ENCODE measurements at regions not wholly inside any gene's neighbourhood (a gene's known extent, or its start where the extent isn't known, plus 50 kb on each side); places are given as distances from the start of the nearest gene placed in this dataset.
A peak's percentile ranks its signal among the peaks of the same experiment; 100 is the strongest.

DNA sequence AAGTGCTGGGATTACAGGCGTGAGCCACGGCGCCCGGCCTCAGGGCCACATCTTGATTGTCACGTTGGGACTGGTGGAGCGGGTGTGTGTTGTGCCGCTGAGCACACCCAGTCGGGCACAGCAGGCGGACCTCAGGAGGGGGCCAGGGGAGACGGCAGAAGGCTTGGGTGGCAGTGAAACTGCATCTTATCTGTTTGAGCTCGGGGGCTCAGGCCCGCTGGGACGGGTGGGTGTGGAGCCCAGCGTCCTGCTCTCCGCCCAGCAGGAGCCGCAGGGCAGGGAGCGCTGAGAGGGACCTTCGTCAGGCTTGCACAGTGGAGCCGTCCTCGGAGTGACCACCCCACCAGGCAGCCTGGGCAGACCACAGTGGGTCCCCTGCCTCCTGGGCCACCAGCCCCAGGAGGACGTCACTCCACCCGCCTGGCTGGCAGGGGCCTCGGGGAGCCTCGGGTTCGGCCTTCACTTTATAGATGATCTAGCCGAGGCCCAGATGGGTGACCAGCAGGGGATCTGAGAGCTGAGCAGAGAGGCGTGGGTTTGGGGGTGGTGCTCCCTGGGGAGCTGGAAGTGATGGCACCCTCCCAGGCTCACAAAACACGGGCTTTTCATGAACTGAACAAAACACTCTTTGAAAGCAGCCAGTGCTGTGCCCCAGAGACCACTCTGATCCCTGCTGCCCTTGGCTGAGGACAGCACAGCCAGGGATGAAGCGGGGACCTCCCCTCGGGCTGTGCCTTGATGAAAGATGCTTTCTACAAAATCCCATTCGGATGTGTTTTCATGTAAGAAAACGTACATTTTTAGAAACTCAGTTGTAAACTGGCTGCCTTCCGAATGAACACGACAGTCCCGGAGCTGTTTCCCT is 181.1 kb downstream of the SEC14L1 start:
- no peak for DNase-seq (ENCODE audit: low read depth in 2 of 2)

- DNase-seq (ENCODE audit: low read depth in 2 of 2) = no peak
These were observed 182.0 kb downstream of the SEC14L1 start for GRCh38 chr17:77322514-77323412.

- no peak for DNase-seq (ENCODE audit: low read depth in 2 of 2)
These were observed 182.8 kb downstream of the SEC14L1 start for GRCh38 chr17:77323413-77324171.

DNA sequence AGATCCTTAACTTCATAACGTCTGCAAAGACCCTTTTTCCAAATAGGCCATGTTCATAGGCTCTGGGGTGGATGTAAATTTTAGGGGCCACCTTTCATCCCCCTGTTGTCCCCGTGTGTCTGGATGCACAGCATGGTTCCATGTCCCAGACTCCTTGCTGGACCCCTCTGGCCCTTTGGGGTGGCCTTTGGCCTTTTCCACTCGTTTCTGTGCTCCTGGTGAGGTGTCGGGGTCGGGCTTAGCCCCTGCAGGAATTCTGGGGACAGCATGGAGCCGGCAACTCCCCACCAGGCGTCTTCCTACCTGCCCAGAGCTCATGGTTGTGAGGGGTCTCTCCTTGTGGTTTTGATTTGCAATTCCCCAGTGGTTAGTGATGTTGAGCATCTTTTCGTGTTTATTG is 183.5 kb downstream of the SEC14L1 start:
- DNase-seq (ENCODE audit: low read depth in 2 of 2) = no peak

- DNase-seq (ENCODE audit: low read depth in 2 of 2) = no peak
These were observed 184.9 kb downstream of the SEC14L1 start for GRCh38 chr17:77325577-77326075.

- DNase-seq (ENCODE audit: low read depth in 2 of 2) = no peak
These were observed 185.4 kb downstream of the SEC14L1 start for GRCh38 chr17:77326076-77326591.

- no peak for DNase-seq (ENCODE audit: low read depth in 2 of 2)
These were observed 185.9 kb downstream of the SEC14L1 start for GRCh38 chr17:77326636-77327035.

DNA sequence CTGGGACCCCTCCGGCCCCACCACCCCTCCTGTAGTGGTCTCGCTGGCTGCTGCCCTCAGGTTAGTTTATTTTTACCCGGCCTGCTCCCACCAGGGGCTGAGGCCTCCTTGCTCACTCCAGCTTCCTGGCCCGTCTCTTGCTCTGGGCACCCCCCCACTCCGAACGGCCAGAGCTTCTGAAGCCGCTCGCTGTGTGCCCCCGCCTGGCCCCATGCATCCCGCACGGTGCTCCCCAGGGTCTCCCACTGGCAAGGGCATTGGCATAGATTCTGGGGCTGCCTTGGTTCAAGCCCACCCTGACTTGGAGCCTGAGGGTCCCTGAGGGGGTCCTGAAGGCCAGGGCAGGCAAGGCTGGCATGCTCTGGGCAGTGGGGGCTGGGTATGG is 186.4 kb downstream of the SEC14L1 start:
- DNase-seq (ENCODE audit: low read depth in 2 of 2) = no peak

- DNase-seq (ENCODE audit: low read depth in 2 of 2) = no peak
These were observed 187.0 kb downstream of the SEC14L1 start for GRCh38 chr17:77327566-77328464.

GRCh38 chr17:77328823-77329740 is 188.3 kb downstream of the SEC14L1 start:
- DNase-seq (ENCODE audit: low read depth in 2 of 2) = no peak

DNA sequence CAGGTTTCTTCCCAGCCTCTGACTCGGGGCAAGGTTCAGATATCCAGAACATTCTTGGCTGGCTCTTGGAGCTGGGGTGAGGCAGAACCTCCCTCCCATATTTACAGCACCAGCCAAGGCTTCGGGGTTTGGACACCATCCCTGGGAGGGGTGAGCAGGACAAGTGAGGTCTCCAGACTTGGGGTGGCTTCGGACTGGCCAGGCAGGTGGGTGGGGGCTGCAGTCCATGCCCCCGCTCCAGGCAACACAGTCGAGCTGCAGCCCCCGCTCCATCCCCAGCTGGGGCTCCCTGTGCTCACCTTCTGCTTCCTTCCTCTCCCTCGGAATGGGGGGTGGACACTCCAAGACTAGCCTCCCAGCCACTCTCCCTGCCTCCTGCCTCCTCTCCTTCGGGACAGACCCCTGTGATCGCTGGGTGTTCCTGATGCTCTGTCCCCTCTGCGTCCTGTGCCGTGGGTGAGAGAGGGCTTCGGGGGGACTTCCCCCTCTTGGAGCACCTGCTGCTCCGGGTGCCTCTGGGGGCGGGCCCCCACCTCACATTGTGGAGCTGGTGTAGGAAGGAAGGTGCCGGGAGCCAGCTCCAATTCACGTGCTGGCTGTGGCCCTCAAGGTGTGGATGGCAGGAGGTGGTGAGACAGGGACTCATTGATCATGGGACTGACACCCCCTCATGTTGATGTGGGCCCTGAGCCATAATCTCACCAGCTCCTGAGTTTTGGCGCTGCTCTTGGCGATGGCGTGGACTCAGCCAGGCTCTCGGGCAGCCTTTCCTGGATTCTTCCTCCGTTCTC is 189.2 kb downstream of the SEC14L1 start:
- DNase-seq (ENCODE audit: low read depth in 2 of 2) = no peak

DNA sequence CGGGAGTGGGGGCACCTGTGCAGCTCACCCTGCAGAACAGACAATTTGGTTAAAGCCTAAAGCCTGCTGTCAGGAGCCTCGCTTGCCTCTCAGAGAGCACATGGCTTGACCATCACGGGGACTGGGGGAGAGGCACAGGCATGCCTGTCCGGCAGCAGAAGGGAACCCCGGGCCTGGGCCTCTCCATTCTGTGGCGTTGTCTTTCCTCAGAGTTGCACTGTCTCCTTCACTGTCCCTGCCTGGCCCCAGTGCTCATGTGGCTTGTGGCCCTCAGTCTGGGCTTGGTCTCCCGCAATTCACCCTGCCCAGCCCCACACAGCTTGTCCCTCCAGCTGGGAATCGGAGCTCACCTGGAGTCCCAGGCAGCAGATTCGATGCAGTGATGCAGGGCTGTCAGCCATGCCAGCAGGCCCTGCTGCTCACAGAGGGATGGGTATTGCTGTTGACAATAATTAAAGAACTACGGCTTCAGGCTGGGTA is 189.9 kb downstream of the SEC14L1 start:
- no peak for DNase-seq (ENCODE audit: low read depth in 2 of 2)

DNA sequence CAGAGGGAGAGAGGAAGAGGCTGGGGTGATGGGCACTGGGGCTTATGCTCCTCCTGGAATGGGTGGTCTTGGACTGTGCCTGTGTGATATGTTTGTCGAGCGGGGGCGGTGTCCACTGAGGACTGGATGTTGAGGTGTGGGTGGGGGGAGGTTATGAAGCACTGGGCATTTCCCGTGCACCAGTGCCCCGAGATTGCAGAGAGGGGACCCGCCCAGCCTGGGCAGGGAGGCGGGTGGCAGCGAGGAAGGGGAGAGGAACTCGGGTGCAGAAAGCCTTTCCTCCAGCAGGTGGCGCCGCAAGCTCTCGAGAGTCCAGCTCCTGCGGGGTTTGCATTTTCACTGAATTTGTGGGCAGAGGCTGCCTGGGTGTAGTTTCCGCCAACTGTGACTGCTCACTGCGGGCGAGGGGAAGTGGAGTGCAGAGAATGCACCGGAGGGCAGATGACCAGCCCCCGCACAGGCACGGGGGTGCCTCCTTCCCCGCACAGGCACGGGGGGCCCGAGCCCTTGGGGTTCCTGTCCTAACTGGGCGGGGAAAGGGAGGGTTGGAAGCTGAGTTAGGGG is 190.6 kb downstream of the SEC14L1 start:
- peak; percentile 96 to 98 for DNase-seq (ENCODE audit: low read depth in 2 of 2)

DNA sequence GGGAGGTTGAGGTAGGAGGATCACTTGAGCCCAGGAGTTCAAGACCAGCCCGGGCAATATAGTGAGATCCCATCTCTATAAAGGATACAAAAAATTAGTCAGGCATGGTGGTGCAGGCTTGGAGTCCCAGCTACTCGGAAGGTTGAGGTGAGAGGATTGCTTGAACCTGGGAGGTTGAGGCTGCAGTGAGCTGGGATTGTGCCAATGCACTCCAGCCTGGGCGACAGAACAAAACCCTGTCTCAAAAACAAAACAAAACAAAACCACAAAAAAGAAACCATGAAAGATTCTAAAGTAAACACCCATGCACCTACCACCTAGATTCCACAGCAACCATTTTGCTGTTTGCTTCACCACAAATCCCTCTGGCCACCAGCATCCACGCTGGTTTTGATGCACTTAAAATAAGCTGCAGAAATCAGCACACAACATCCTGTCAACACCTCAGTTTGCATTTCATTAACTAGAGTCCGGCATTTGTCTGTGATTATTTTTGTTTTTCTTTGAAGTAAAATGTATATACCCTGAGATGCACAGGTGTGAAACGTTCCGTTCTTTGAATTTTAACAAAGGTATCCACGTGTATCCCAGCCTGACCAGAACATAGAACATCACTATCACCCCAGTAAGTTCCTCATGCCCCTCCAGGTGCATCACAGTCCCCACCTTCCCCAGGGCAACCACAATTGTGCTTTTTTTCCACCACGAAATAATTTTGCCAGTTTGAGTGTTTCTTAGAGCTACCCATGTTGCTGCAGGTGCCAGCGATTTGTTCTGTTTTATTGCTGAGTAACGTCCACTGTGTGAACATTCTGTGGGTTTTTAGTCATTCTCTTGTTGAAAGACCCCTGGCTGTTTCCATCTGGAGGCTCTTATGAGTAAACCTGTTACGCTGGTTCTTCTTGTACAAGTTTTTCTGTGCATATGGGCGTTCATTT is 191.5 kb downstream of the SEC14L1 start:
- no peak for DNase-seq (ENCODE audit: low read depth in 2 of 2)

GRCh38 chr17:77332981-77333685 is 192.4 kb downstream of the SEC14L1 start:
- DNase-seq (ENCODE audit: low read depth in 2 of 2) = peak in 1 of 2 donors; percentile 32

GRCh38 chr17:77337150-77337549 is 196.4 kb downstream of the SEC14L1 start:
- no peak for DNase-seq (ENCODE audit: low read depth in 2 of 2)

Data from stimulated activated CD4-positive, alpha-beta T cell treated with anti-CD3 and anti-CD28 coated beads, Interleukin-1b, Interleukin-23, amount 100 ng/mL, for 4 hours (primary cell).